HFFc6 (cell line): ENCODE measurements at regions not wholly inside any gene's neighbourhood (a gene's known extent, or its start where the extent isn't known, plus 50 kb on each side); places are given as distances from the start of the nearest gene placed in this dataset.

Experiments used
- DNase-seq: peaks from one replicate; pipeline ENCODE4 v3.0.0-alpha.2; 2018
- H3K27ac Mint-ChIP-seq: 2 replicates; pipeline ENCODE4 v1.8.0; 2020; ENCODE audit warnings: mild to moderate bottlenecking, mixed read lengths
- H3K27me3 Mint-ChIP-seq: 2 replicates; pipeline ENCODE4 v1.8.0; 2021; ENCODE audit warnings: mild to moderate bottlenecking, moderate library complexity, mixed read lengths; ENCODE audit not compliant: insufficient read depth
- H3K36me3 Mint-ChIP-seq: 2 replicates; pipeline ENCODE4 v1.8.0; 2021; ENCODE audit warnings: low read depth, mixed read lengths
- H3K4me1 Mint-ChIP-seq: 2 replicates; pipeline ENCODE4 v1.8.0; 2020; ENCODE audit warnings: low read depth, mixed read lengths
- H3K4me3 Mint-ChIP-seq: 2 replicates; pipeline ENCODE4 v1.8.0; 2020; ENCODE audit warnings: mild to moderate bottlenecking, moderate library complexity, mixed read lengths
- H3K9me3 Mint-ChIP-seq: 2 replicates; pipeline ENCODE4 v1.8.0; 2020; ENCODE audit warnings: mild to moderate bottlenecking, mixed read lengths
- TF ChIP-seq, protein P1 (sequence below): fragments of 200-600 bp; sonication (generic); IDR thresholded peaks from 2 replicates; pipeline ENCODE4 v1.5.0; 2021; ENCODE audit warnings: antibody characterized with exemption, mild to moderate bottlenecking

DNA sequence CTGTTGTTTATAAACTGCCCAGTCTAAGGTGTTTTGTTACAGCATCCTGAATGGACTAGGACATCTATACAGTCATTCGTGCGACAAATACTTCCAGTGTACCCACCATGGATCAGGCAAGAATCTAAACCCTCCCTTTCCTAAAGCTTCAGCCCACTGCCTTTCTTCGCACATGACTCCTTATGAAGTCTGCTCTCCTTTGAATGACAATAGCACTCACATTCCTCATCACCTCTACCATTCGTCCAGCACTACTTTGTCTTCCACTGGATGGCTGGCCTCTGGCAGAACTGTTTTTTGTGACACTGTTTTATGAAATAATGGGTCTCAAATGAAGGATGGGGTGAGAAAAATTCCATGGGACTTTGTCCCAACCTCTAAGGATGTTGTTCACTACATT is 89.8 kb upstream of the LIN7C start:
- H3K4me3 Mint-ChIP-seq: no peak overlapping the region
- H3K4me1 Mint-ChIP-seq: peaks cover 14% of the 10 kb centered on the region
- no peaks in the 10 kb centered on the region for H3K9me3 Mint-ChIP-seq
- H3K36me3 Mint-ChIP-seq: peaks cover under 1% of the 10 kb centered on the region; the same call in 1 of the 2 replicates
- TF ChIP-seq, protein P1, sequence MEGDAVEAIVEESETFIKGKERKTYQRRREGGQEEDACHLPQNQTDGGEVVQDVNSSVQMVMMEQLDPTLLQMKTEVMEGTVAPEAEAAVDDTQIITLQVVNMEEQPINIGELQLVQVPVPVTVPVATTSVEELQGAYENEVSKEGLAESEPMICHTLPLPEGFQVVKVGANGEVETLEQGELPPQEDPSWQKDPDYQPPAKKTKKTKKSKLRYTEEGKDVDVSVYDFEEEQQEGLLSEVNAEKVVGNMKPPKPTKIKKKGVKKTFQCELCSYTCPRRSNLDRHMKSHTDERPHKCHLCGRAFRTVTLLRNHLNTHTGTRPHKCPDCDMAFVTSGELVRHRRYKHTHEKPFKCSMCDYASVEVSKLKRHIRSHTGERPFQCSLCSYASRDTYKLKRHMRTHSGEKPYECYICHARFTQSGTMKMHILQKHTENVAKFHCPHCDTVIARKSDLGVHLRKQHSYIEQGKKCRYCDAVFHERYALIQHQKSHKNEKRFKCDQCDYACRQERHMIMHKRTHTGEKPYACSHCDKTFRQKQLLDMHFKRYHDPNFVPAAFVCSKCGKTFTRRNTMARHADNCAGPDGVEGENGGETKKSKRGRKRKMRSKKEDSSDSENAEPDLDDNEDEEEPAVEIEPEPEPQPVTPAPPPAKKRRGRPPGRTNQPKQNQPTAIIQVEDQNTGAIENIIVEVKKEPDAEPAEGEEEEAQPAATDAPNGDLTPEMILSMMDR: no peak
- no peak for DNase-seq
- no peak overlapping the region for H3K27ac Mint-ChIP-seq
- peaks cover 3% of the 10 kb centered on the region for H3K27me3 Mint-ChIP-seq

DNA sequence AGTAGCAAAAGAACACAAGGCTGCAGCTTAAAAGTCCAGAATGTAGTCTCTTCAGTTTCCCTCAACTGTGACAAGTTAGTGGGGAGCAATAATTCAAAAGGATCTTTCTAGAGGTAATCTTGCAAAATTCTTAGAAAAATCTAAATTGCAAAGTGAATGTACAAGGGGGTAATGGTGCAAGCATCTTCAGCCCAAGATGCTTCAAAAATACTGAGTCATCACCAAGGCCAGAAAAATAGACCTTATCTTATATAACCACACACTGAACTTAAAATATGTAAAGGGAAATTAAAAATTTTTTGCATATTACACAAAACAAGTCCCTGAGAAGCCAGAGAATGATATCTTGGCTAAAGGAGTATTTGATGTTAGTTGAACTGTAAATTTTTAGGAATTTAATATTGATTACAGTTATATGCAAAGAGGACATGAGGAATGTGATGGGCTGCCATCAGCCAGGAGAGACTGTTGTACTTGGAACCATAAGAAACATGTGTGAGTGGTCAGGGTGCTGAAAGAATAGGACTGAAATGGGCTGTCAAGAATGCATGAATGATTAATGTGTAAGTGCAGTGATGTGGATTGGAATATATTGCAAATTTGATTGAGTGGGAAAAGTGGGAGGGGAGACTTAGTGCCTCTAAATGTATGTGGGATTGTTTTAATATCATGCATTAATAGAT is 85.7 kb upstream of the LIN7C start:
- Mint-ChIP-seq H3K9me3 (no peaks in the 10 kb centered on the region), H3K27ac (no peak overlapping the region), H3K36me3 (no peaks in the 10 kb centered on the region), H3K4me1 (peaks cover 14% of the 10 kb centered on the region), H3K27me3 (no peaks in the 10 kb centered on the region), H3K4me3 (no peak overlapping the region)
- TF ChIP-seq, protein P1: no peak
- no peak for DNase-seq

DNA sequence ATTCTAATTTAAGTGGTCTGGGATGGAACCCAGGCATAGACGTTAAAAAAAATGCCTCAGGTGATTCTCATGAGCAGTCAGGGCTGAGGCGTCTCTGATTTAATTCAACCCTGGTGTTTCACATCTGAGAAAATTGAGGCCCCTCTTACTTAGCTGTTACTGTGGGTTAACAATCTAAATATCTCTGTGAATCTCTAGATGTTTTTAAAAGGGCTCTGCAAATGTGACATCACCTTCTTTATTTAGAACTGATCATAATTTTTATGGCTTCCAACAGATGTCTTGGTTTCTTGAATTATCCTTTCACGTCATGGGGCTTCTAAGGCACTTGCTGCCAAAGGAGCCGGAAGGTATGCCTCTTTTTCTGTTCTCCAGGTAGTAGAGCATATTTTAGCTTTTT is 76.1 kb upstream of the LIN7C start:
- H3K27ac Mint-ChIP-seq: no peak overlapping the region
- H3K27me3 Mint-ChIP-seq: peaks cover 2% of the 10 kb centered on the region; the same call in 1 of the 2 replicates
- TF ChIP-seq, protein P1: no peak
- H3K36me3 Mint-ChIP-seq: no peaks in the 10 kb centered on the region
- no peak for DNase-seq
- no peaks in the 10 kb centered on the region for H3K4me1 Mint-ChIP-seq
- no peak overlapping the region for H3K4me3 Mint-ChIP-seq
- H3K9me3 Mint-ChIP-seq: no peaks in the 10 kb centered on the region

DNA sequence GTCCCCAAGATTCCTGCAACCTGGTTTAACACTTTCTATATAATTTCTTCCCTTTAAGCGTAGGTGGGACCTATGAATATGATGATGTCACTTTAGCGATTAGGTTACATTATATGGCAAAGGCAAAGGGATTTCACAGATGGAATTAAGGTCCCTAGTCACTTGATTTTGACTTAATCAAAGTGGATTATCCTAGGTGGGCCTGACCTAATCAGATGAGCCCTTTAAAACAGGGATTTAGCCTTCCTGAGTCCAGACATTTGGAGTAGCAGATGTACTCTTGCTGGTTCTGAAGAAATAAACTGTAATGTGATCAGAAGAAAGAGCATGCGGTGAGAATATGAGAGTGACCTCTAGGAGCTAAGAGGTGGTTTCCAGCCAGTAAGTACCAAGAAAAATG is 67.8 kb upstream of the LIN7C start:
- peaks cover 26% of the 10 kb centered on the region for H3K4me1 Mint-ChIP-seq

DNA sequence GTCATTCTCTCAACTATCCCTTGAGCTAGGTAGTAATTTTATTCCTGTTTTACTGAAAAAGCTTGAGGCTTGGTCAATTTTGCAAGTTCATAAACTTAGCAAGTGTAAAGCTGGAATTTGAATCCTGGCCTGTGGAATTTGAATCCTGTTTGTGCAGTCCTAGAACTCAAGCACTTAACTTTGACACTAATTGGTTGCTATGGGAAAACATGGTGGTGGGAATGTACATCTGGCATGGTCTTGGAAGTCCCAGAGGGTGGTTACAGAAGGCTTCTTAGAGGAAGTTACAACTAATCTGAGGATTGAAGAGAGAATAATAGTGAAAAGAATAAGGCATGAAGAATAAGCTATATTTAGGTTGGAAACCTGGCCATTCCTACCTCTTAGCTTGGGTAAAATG is 66.5 kb upstream of the LIN7C start:
- DNase-seq: no peak
- H3K27ac Mint-ChIP-seq: no peak overlapping the region
- H3K4me3 Mint-ChIP-seq: no peak overlapping the region
- H3K27me3 Mint-ChIP-seq: 0 out of 2 replicates have a peak, but pooled peaks cover 3% of the 10 kb centered on the region
- peaks cover 26% of the 10 kb centered on the region for H3K4me1 Mint-ChIP-seq
- H3K36me3 Mint-ChIP-seq: no peaks in the 10 kb centered on the region
- TF ChIP-seq, protein P1: no peak
- H3K9me3 Mint-ChIP-seq: no peaks in the 10 kb centered on the region

More for the DNA sequence above, 67.8 kb upstream of the LIN7C start:
- H3K27me3 Mint-ChIP-seq: 0 out of 2 replicates have a peak, but pooled peaks cover 3% of the 10 kb centered on the region
- TF ChIP-seq, protein P1: no peak
- H3K27ac Mint-ChIP-seq: no peak overlapping the region
- no peak for DNase-seq
- no peaks in the 10 kb centered on the region for H3K36me3 Mint-ChIP-seq
- H3K9me3 Mint-ChIP-seq: no peaks in the 10 kb centered on the region
- no peak overlapping the region for H3K4me3 Mint-ChIP-seq
